Cardiac fibroblast (primary cell): ENCODE measurements at regions not wholly inside any gene's neighbourhood (a gene's known extent, or its start where the extent isn't known, plus 50 kb on each side); places are given as distances from the start of the nearest gene placed in this dataset.
"Not testable (repeated sequence)": the region's sequence is repeated elsewhere in the genome, so short reads cannot be mapped to it uniquely, and the experiment has no call there.

Source experiments
- DNase-seq, 2 donors: peaks; one replicate each; pipeline versions ENCODE4 v3.0.0 to v3.0.0-alpha.2; 2010; ENCODE audit warnings: low read depth in 2 of 2
- H3K4me3 ChIP-seq, 2 donors: replicated peaks in 1 of 2; 1 replicate in 1 of 2; 2 replicates in 1 of 2; pipeline ENCODE4 v1.5.1; 2011; ENCODE audit warnings: low read depth in 2 of 2, low read length in 2 of 2, mild to moderate bottlenecking in 2 of 2, moderate library complexity in 1 of 2
- TF ChIP-seq, protein P1 (sequence below): IDR thresholded peaks from one replicate; pipeline ENCODE4 v1.5.1; 2011; ENCODE audit warnings: low read depth, mild to moderate bottlenecking, low read length, inconsistent platforms

DNA sequence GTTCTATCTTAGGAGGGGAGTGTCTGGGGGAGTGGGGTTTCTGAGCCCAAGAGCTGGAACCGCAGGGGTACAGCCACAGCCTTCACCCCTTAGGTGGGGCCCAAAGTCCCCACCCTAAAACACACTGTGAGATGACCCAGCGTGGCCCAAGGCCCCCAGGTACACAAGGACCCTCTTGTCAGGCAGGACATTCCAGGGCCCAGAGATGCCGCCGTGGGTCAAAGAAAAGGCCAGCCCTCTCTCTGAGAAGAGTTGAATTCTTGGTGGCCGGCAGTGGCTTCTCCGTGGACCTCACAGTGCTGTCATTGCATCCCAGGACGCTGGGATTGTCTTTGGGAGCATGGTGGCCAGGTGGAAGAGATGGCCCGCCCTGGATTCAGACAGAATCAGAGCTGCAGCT is 176.3 kb upstream of the C1orf174 start:
- DNase-seq = no peak
- H3K4me3 ChIP-seq = no peak overlapping the region
- TF ChIP-seq, protein P1, sequence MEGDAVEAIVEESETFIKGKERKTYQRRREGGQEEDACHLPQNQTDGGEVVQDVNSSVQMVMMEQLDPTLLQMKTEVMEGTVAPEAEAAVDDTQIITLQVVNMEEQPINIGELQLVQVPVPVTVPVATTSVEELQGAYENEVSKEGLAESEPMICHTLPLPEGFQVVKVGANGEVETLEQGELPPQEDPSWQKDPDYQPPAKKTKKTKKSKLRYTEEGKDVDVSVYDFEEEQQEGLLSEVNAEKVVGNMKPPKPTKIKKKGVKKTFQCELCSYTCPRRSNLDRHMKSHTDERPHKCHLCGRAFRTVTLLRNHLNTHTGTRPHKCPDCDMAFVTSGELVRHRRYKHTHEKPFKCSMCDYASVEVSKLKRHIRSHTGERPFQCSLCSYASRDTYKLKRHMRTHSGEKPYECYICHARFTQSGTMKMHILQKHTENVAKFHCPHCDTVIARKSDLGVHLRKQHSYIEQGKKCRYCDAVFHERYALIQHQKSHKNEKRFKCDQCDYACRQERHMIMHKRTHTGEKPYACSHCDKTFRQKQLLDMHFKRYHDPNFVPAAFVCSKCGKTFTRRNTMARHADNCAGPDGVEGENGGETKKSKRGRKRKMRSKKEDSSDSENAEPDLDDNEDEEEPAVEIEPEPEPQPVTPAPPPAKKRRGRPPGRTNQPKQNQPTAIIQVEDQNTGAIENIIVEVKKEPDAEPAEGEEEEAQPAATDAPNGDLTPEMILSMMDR = no peak

DNA sequence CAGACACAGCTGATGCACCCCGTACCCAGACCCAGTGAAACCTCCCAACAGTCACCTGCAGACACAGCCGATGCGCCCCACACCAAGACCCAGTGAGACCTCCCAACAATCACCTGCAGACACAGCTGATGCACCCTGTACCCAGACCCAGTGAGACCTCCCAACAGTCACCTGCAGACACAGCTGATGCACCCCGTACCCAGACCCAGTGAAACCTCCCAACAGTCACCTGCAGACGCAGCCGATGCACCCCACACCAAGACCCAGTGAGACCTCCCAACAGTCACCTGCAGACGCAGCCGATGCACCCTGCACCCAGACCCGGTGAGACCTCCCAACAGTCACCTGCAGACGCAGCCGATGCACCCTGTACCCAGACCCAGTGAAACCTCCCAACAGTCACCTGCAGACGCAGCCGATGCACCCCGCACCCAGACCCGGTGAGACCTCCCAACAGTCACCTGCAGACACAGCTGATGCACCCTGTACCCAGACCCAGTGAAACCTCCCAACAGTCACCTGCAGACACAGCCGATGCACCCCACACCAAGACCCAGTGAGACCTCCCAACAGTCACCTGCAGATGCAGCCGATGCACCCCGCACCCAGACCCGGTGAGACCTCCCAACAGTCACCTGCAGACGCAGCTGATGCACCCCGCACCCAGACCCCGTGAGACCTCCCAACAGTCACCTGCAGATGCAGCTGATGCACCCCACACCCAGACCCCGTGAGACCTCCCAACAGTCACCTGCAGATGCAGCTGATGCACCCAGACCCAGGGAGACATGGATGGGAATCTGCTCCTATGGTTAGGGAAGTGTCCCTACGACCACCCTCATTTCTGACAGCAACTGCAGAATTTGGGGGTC is 178.3 kb upstream of the C1orf174 start:
- not testable (repeated sequence) for DNase-seq, H3K4me3 ChIP-seq

DNA sequence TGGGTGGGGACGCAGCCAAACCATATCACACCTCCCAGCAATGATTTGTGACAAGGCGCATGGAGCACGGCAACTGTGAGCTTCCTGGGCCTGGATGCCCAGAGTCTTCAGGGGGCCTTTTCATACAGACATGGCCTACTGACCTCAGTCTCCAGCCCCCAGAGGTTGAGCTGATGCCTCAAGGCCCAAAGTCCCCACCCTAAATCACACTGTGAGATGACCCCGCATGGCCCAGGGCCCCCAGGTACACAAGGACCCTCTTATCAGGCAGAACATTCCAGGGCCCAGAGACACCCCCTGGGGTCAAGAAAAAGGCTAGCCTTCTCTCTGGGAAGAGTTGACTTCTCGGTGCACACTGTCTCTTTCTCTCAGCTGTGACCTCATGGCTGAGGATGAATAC is 179.7 kb upstream of the C1orf174 start:
- no peak overlapping the region for H3K4me3 ChIP-seq
- no peak for DNase-seq
- TF ChIP-seq, protein P1 = no peak

DNA sequence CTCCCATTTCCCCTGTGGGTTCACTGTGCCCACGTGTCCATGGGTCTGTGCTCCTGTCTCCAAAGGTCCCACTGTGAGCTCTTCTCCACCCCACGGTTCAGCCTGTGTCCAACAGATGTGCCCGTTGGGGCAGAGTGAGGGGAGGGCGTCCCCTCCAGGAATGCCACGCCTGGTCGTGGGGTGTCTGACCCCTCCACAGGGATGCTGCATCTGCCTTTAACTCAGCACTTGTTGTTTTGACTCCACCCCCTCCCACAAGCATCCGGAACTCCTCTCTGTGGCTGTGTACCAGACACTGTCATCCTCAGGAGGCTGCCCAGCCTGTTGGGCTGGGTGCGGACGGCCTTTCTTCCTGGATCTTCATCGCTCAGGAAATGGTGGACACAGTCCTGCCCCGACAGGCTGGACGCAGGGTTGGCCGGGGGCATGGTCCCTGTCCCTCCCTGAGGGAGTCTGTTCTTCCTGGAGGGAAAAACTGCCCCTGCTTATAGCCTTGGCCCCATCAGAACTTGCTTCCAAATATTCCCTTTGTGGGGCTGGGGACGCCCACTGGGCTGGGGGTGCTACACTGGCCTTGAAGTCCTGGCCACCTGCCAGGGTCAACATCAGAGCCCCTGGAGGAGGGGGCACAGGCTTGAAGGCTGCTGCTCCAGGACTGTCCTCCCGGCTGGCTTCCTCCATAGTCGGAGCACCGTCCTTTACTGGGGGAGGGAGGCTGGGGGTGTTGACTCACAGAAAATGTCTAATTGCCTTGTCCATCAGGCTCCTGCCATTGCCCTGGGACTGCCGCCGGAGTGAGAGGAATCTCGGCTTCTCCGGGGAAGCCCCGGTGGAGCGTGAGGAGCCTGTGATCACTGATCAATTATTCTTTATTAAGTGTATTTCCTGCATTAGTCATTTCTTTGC is 182.0 kb upstream of the C1orf174 start:
- no peak for DNase-seq
- TF ChIP-seq, protein P1 = no peak
- no peak overlapping the region for H3K4me3 ChIP-seq

DNA sequence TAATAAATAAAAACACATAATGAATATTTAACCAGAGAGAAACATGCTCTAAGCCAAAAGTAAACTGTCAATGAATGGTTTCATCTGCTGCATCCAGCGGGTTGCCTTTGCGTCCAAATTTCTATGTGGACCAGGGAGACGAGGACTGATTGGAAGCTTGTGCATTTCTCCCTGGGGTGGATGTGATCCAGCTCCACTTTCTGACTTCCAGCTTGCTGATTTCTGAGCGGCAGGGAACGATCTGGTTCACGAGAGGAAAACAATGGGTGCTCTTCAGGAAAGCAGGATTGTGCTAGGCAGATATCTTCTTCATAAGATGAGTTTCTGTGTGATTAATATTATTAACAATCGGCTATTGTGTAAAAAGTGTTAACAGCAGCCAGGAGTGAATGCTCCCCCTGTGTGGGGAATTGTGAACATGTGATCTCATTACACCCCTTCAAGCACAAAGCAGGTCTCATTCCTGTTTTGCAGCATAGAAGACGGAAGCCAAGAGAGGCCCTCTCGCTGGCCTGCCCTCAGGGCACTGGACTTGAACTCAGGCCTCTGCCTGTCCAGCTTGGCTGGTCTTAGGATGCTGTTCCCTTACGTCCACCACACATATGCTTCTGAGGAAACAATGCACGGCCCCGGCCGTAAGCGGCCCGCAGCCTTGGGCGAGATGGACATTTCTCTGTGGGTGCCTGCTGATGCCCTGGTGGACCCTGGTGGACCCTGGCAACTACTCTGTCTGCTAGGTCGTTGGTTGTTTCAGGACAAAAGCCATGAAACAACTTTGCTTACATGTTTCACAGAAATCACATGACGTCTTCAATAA is 183.4 kb upstream of the C1orf174 start:
- DNase-seq = no peak
- H3K4me3 ChIP-seq = no peak overlapping the region
- TF ChIP-seq, protein P1 = no peak

DNA sequence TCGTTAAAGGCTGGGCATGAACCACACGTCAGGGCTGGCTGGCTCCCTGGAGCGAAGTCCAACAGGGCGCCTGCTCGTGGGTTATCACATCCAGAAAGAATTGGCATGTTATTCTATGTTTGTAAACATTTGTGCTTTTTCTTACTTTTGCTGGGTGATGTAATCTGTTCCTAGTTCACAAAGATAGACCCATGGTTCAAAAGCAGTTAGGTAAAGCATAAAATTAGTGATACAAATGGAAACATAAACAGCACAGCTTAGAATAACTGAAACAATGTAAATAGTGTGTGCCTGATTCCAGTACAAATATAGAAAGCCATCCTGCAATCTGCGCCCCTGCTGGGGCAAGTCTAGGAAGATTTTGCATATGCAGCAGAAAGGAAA is 184.0 kb upstream of the C1orf174 start:
- H3K4me3 ChIP-seq = no peak overlapping the region
- TF ChIP-seq, protein P1 = no peak
- DNase-seq = no peak
